Pancreas (tissue), 10 donors: ENCODE measurements at regions not wholly inside any gene's neighbourhood (a gene's known extent, or its start where the extent isn't known, plus 50 kb on each side); places are given as distances from the start of the nearest gene placed in this dataset.

ENCODE experiments used
- ATAC-seq, 4 donors: fragments of 200-7000 bp; cut with Tn5 transposase; one replicate each; pipeline versions ENCODE4 v1.8.0 to v1.9.1; 2020; ENCODE audit warnings: mild to moderate bottlenecking in 4 of 4, moderate library complexity in 4 of 4
- DNase-seq, 6 donors: peaks; one replicate each; pipeline ENCODE4 v3.0.0-alpha.2; 2020
- FAIRE-seq: peaks from 2 replicates; lab custom pipeline; 2012; peaks lifted over from hg19 to GRCh38; lab: Jason Lieb, UNC
- H3K27ac ChIP-seq, 4 donors: fragments of 200-600 bp; sonication (generic); 1 replicate in 3 of 4; 2 replicates in 1 of 4; pipeline versions ENCODE4 v1.5.0 to v1.8.0; 2020
- H3K27me3 ChIP-seq, 4 donors: fragments of 200-600 bp; one replicate each; pipeline ENCODE4 v1.8.0; 2021
- H3K36me3 ChIP-seq, 3 donors: fragments of 200-600 bp; sonication (generic) in 1 of 3; one replicate each; pipeline versions ENCODE4 v1.5.0 to v1.8.0; 2020 to 2021
- H3K4me1 ChIP-seq, 3 donors: fragments of 200-600 bp; one replicate each; pipeline ENCODE4 v1.8.0; 2021
- H3K4me3 ChIP-seq, 4 donors: fragments of 200-600 bp; sonication (generic) in 2 of 4; one replicate each; pipeline versions ENCODE4 v1.5.0 to v1.8.0; 2020 to 2021
- H3K9me3 ChIP-seq, 4 donors: fragments of 200-600 bp; one replicate each; pipeline ENCODE4 v1.8.0; 2021
- CTCF ChIP-seq, 4 donors: fragments of 200-600 bp; sonication (generic) in 3 of 4; IDR thresholded peaks; one replicate each; pipeline versions ENCODE4 v1.5.0 to v1.8.0; 2021; ENCODE audit warnings: antibody characterized with exemption in 4 of 4
- WGBS, 2 donors: extraction: QIAGEN DNeasy Blood & Tissue Kit; methylation state at CpG; one replicate each; pipeline ENCODE4 v1.1.7; 2013; 5-methylcytosine and 5-hydroxymethylcytosine counted together
- intact Hi-C, 3 donors: fragments of 100-400 bp; cut with DNase I; formaldehyde crosslinking; loops; one replicate each; pipeline versions ENCODE4 v1.11.1 to v1.14.2; 2022
- donor health status: healthy with polysubstance abuse.
- donor health status: DM: no; HTN: no; CAD: no; lungs with moderate emphysema.
- donor health status: DM: no; HTN: no; CAD: no.
- donor health status: control.
- donor health status: control.
- donor health status: Bipolar disorder and iron deficiency.
- donor health status: DM: yes; HTN: yes; CAD: no.
- donor health status: DM: no; HTN: no; CAD: no.
- donor health status: DM: no; HTN: no; CAD: no.
- donor health status: DM: yes; HTN: yes; CAD: no.

GRCh38 chr19:28493884-28494283 is 719.1 kb downstream of the UQCRFS1 start:
- 65 to 67% methylated on average over 5 of the region's 5 CpGs for WGBS, 2 donors
- no peak overlapping the region for H3K4me3 ChIP-seq
- no peak for ATAC-seq
- H3K27ac ChIP-seq, result no peak overlapping the region
- FAIRE-seq, result no peak
- no peaks in the 10 kb centered on the region for H3K9me3 ChIP-seq
- intact Hi-C loops, result no loop called here
- H3K36me3 ChIP-seq, result no peaks in the 10 kb centered on the region
- TF ChIP-seq CTCF (IDR thresholded peaks at IDR 0.05), result no peak
- no peaks in the 10 kb centered on the region for H3K4me1 ChIP-seq
- H3K27me3 ChIP-seq, result no peaks in the 10 kb centered on the region
- DNase-seq, result no peak

- intact Hi-C loops, result no loop called here
- no peak overlapping the region for H3K4me3 ChIP-seq
- H3K27ac ChIP-seq, result no peak overlapping the region
- no peaks in the 10 kb centered on the region for H3K36me3 ChIP-seq
- FAIRE-seq (no peak), DNase-seq (no peak), ATAC-seq (no peak)
- H3K9me3 ChIP-seq, result no peaks in the 10 kb centered on the region
- WGBS, 2 donors, result 52 to 59% methylated on average over 8 of the region's 8 CpGs
- H3K4me1 ChIP-seq, result no peaks in the 10 kb centered on the region
- no peak for TF ChIP-seq CTCF (IDR thresholded peaks at IDR 0.05)
- H3K27me3 ChIP-seq, result no peaks in the 10 kb centered on the region
Measured at GRCh38 chr19:28492621-28493020, 720.3 kb downstream of the UQCRFS1 start.

- intact Hi-C loops, result no loop called here
- Histone ChIP-seq H3K9me3 (no peaks in the 10 kb centered on the region), H3K27me3 (no peaks in the 10 kb centered on the region), H3K36me3 (no peaks in the 10 kb centered on the region), H3K4me1 (no peaks in the 10 kb centered on the region), H3K27ac (no peak overlapping the region), H3K4me3 (no peak overlapping the region)
- FAIRE-seq (no peak), DNase-seq (no peak), ATAC-seq (no peak)
- no peak for TF ChIP-seq CTCF (IDR thresholded peaks at IDR 0.05)
Measured at GRCh38 chr19:28492201-28492600, 720.8 kb downstream of the UQCRFS1 start.

- ATAC-seq, result no peak
- WGBS, 2 donors, result 66 to 79% methylated on average over 13 of the region's 13 CpGs
- H3K27me3 ChIP-seq, result no peaks in the 10 kb centered on the region
Measured at GRCh38 chr19:28489776-28490175, 723.2 kb downstream of the UQCRFS1 start.

More at GRCh38 chr19:28489776-28490175, 723.2 kb downstream of the UQCRFS1 start:
- Histone ChIP-seq H3K4me1 (no peaks in the 10 kb centered on the region), H3K9me3 (no peaks in the 10 kb centered on the region), H3K27ac (no peak overlapping the region), H3K36me3 (no peaks in the 10 kb centered on the region), H3K4me3 (no peak overlapping the region)
- intact Hi-C loops, result no loop called here
- no peak for TF ChIP-seq CTCF (IDR thresholded peaks at IDR 0.05)
- DNase-seq, result no peak
- no peak for FAIRE-seq
